K562 (cell line): ENCODE measurements at regions not wholly inside any gene's neighbourhood (a gene's known extent, or its start where the extent isn't known, plus 50 kb on each side); places are given as distances from the start of the nearest gene placed in this dataset.

ENCODE experiments used
- ATAC-seq: fragments of 200-7000 bp; cut with Tn5 transposase; 3 replicates; pipeline ENCODE4 v1.9.1; 2020; ENCODE audit warnings: moderate library complexity
- BruUV-seq: library from RNA; stranded (reverse); fragments of 400-500 nt; replicated peaks from 2 replicates; lab custom pipeline; 2021; lab: Mats Ljungman, UMichigan
- CTCF ChIA-PET: fragments of 300-600 bp; formaldehyde crosslinking; extraction: SDS; loops from one replicate; lab custom pipeline; 2021; ENCODE audit warnings: low intra/inter-chr PET ratio; lab: Yijun Ruan, JAX
- POLR2A ChIA-PET: fragments of 300-600, 350-650 bp; sonication (Branson Sonifier 250); formaldehyde crosslinking; extraction: SDS; loops from one replicate; lab custom pipeline; 2021; ENCODE audit warnings: antibody characterized with exemption, inconsistent platforms; lab: Yijun Ruan, JAX
- DNase-seq, 4 experiments: peaks; one replicate each; pipeline versions ENCODE4 v3.0.0 to v3.0.0-alpha.2; 2011 to 2018; ENCODE audit warnings: low spot score in 3 of 4, mixed read lengths in 3 of 4; ENCODE audit errors: extremely low read depth in 1 of 4
- FAIRE-seq: peaks from 2 replicates; lab custom pipeline; 2011; peaks lifted over from hg19 to GRCh38; lab: Jason Lieb, UNC
- H2AFZ ChIP-seq: 2 replicates; pipeline ENCODE4 v1.6.0; 2011; ENCODE audit warnings: low read depth, low read length, control low read depth, inconsistent platforms
- H3K27ac ChIP-seq: fragments of 200-600 bp; 3 replicates; pipeline ENCODE4 v1.8.0; 2011; ENCODE audit warnings: low read depth, mild to moderate bottlenecking, control low read depth, inconsistent platforms, low read length, moderate library complexity, mixed read lengths; ENCODE audit errors: extremely low read depth
- H3K27me3 ChIP-seq, 2 experiments: fragments of 300-600 bp in 1 of 2; 2 replicates in 1 of 2; 3 replicates in 1 of 2; pipeline versions ENCODE4 v1.6.0 to v1.8.0; 2011; ENCODE audit warnings: inconsistent platforms in 2 of 2, low read length in 2 of 2, mild to moderate bottlenecking in 1 of 2, mixed read lengths in 1 of 2, moderate library complexity in 1 of 2; ENCODE audit not compliant: control insufficient read depth in 2 of 2, insufficient read depth in 2 of 2
- H3K36me3 ChIP-seq: fragments of 300-600 bp; 3 replicates; pipeline ENCODE4 v1.8.0; 2011; ENCODE audit warnings: mild to moderate bottlenecking, low read length, inconsistent platforms; ENCODE audit not compliant: control insufficient read depth, insufficient read depth
- H3K4me1 ChIP-seq, 2 experiments: fragments of 200-600 bp in 1 of 2; replicated peaks in 1 of 2; 2 replicates in 1 of 2; 3 replicates in 1 of 2; pipeline versions ENCODE4 v1.5.1 to v1.8.0; 2011; ENCODE audit warnings: inconsistent platforms in 2 of 2, low read length in 2 of 2, mild to moderate bottlenecking in 1 of 2, mixed read lengths in 1 of 2, moderate library complexity in 1 of 2; ENCODE audit not compliant: control insufficient read depth in 2 of 2, insufficient read depth in 2 of 2
- H3K4me2 ChIP-seq: 2 replicates; pipeline ENCODE4 v1.6.1; 2011; ENCODE audit warnings: low read length, control low read depth, inconsistent platforms, mixed read lengths; ENCODE audit not compliant: insufficient read depth
- H3K4me3 ChIP-seq: fragments of 200-600 bp; sonication (generic), shearing (Covaris generic); 2 replicates; pipeline ENCODE4 v1.5.1; 2016; ENCODE audit warnings: control low read depth, inconsistent platforms
- H3K79me2 ChIP-seq: fragments of 200-600 bp; 3 replicates; pipeline ENCODE4 v1.8.0; 2011; ENCODE audit warnings: low read length, inconsistent platforms; ENCODE audit not compliant: control insufficient read depth, insufficient read depth
- H3K9ac ChIP-seq, 2 experiments: 2 replicates each; pipeline versions ENCODE4 v1.6.0 to v1.6.1; 2011; ENCODE audit warnings: low read depth in 2 of 2, low read length in 2 of 2, control low read depth in 1 of 2, inconsistent platforms in 1 of 2, mild to moderate bottlenecking in 1 of 2, mixed read lengths in 1 of 2; ENCODE audit not compliant: insufficient read depth in 1 of 2
- H3K9me1 ChIP-seq: one replicate; pipeline ENCODE4 v1.6.0; 2011; ENCODE audit warnings: inconsistent platforms, mild to moderate bottlenecking, low read length, moderate library complexity; ENCODE audit not compliant: control insufficient read depth, insufficient read depth
- H3K9me3 ChIP-seq: replicated peaks from 2 replicates; pipeline ENCODE4 v1.5.1; 2011; ENCODE audit warnings: low read depth, low read length, inconsistent platforms; ENCODE audit not compliant: control insufficient read depth, insufficient read depth
- H4K20me1 ChIP-seq: replicated peaks from 2 replicates; pipeline ENCODE4 v1.6.1; 2011; ENCODE audit warnings: low read length, inconsistent platforms, mixed read lengths; ENCODE audit not compliant: control insufficient read depth, insufficient read depth
- KLF10 ChIP-seq: fragments of 250-450 bp; sonication (Bioruptor Pico); IDR thresholded peaks from 2 replicates; pipeline ENCODE4 v1.6.1; 2021; ENCODE audit warnings: matching md5 sums
- PTTG1 ChIP-seq: fragments of 450-650 bp; IDR thresholded peaks from 2 replicates; pipeline ENCODE4 v1.6.1; 2016; ENCODE audit warnings: low read depth, mild to moderate bottlenecking, missing genetic modification characterization, missing compliant biosample characterization
- SAFB2 ChIP-seq: fragments of 200-400 bp; formaldehyde crosslinking; IDR thresholded peaks from 2 replicates; pipeline ENCODE4 v1.6.1; 2018; ENCODE audit warnings: borderline replicate concordance, low read length, low read depth, moderate library complexity; ENCODE audit not compliant: severe bottlenecking
- ZBTB7A ChIP-seq: IDR thresholded peaks from 2 replicates; pipeline ENCODE4 v1.6.1; 2011; ENCODE audit warnings: low read depth, mild to moderate bottlenecking, low read length, moderate library complexity, borderline replicate concordance; ENCODE audit not compliant: control insufficient read depth
- ZC3H11A ChIP-seq: IDR thresholded peaks from 2 replicates; pipeline ENCODE4 v1.6.1; 2012; ENCODE audit warnings: low read depth, low read length, improper control_type of control experiment
- ZNF146 ChIP-seq: IDR thresholded peaks from one replicate; pipeline ENCODE4 v1.6.1; 2018; ENCODE audit warnings: missing compliant biosample characterization; ENCODE audit not compliant: unreplicated experiment
- ZNF165 ChIP-seq: fragments of 250-450 bp; sonication (Bioruptor Pico); IDR thresholded peaks from 2 replicates; pipeline ENCODE4 v1.4.0; 2020; ENCODE audit warnings: borderline replicate concordance
- ZNF24 ChIP-seq: fragments of 450-650 bp; IDR thresholded peaks from 2 replicates; pipeline ENCODE4 v1.6.1; 2016
- ZNF407 ChIP-seq: fragments of 450-650 bp; IDR thresholded peaks from 2 replicates; pipeline ENCODE4 v1.6.1; 2016; ENCODE audit warnings: low read depth
- ZNF57 ChIP-seq: fragments of 450-650 bp; formaldehyde crosslinking; IDR thresholded peaks from 2 replicates; pipeline ENCODE4 v1.4.0; 2020; ENCODE audit warnings: mild to moderate bottlenecking, moderate library complexity
- WGBS: fragments of 100-300 bp; shearing (Covaris generic); methylation state at CpG from one replicate; pipeline ENCODE4 v1.1.6; 2016; ENCODE audit warnings: low coverage, mixed read lengths; ENCODE audit not compliant: insufficient coverage; ENCODE audit errors: missing lambda C conversion rate; 5-methylcytosine and 5-hydroxymethylcytosine counted together
- in situ Hi-C: fragments of 300-500 bp; cut with MboI; formaldehyde crosslinking; loops from 4 replicates; pipeline ENCODE4 v1.15.0; 2018; ENCODE audit warnings: inconsistent platforms, mixed read lengths
- intact Hi-C: fragments of 100-400 bp; cut with micrococcal nuclease; formaldehyde crosslinking; loops from 2 replicates; pipeline ENCODE4 v1.14.2; 2022
- TF ChIP-seq, protein P1 (sequence below), 2 experiments: fragments of 450-650 bp in 1 of 2; IDR thresholded peaks; 2 replicates each; pipeline ENCODE4 v1.6.1; 2011 to 2017; ENCODE audit warnings: low read depth in 2 of 2, antibody characterized with exemption in 1 of 2, borderline replicate concordance in 1 of 2, low read length in 1 of 2, mild to moderate bottlenecking in 1 of 2, mixed read lengths in 1 of 2; ENCODE audit not compliant: control insufficient read depth in 1 of 2

DNA sequence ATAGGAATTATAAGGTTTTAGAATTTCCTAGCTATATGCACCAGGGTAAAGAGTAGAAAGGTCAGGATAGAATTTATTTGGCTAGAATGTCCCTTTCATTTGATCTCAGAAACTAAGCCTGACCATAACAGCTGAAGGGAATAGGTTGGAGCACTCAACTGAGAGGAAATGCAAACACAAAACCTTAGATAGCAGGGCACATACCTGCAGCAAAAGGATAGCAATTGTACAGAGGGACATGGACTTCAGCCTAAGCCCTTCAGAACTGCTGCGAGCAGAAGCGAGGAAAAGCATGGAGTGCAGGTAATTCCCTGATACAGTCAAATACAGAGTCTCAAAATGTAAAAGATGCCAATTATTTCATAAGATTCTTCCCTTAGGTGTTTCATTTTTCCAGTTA is 211.0 kb upstream of the DDI1 start (continued):
- no peak for TF ChIP-seq ZNF146 (CRISPR knock-in tag)
- TF ChIP-seq, protein P1, sequence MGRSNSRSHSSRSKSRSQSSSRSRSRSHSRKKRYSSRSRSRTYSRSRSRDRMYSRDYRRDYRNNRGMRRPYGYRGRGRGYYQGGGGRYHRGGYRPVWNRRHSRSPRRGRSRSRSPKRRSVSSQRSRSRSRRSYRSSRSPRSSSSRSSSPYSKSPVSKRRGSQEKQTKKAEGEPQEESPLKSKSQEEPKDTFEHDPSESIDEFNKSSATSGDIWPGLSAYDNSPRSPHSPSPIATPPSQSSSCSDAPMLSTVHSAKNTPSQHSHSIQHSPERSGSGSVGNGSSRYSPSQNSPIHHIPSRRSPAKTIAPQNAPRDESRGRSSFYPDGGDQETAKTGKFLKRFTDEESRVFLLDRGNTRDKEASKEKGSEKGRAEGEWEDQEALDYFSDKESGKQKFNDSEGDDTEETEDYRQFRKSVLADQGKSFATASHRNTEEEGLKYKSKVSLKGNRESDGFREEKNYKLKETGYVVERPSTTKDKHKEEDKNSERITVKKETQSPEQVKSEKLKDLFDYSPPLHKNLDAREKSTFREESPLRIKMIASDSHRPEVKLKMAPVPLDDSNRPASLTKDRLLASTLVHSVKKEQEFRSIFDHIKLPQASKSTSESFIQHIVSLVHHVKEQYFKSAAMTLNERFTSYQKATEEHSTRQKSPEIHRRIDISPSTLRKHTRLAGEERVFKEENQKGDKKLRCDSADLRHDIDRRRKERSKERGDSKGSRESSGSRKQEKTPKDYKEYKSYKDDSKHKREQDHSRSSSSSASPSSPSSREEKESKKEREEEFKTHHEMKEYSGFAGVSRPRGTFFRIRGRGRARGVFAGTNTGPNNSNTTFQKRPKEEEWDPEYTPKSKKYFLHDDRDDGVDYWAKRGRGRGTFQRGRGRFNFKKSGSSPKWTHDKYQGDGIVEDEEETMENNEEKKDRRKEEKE (IDR thresholded peaks at IDR 0.05; ENCODE audit: borderline replicate concordance in 1 of 2, control insufficient read depth in 1 of 2, low read depth in 2 of 2, low read length in 1 of 2): no peak

DNA sequence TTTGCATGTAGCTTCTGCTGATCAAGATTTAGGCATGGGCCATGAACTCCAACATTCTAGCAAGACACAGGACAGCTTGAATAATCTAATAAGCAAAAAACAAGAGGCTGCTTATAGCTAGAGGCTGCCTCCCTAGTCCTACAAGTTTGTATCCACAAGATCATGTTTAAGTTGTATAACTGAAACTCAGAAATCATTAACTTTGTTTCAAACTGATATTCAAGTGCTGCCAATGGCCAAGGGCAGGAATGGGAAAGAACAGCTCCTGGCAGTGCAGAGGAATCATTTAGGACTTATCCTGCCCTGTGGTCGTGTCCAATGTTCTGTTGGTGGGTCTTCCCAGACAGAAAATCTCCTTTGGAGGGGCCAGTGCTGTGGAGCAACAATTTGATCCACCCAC is 209.6 kb upstream of the DDI1 start:
- peaks cover 4% of the 10 kb centered on the region for H3K9me3 ChIP-seq
- no peaks in the 10 kb centered on the region for H4K20me1 ChIP-seq
- ChIA-PET POLR2A (no interaction called here), CTCF (no interaction called here)
- no peaks in the 10 kb centered on the region for H3K36me3 ChIP-seq
- no peaks in the 10 kb centered on the region for H3K4me1 ChIP-seq
- no peaks in the 10 kb centered on the region for H3K9me1 ChIP-seq
- H3K27ac ChIP-seq: no peak overlapping the region
- DNase-seq (no peak), FAIRE-seq (no peak), ATAC-seq (no peak)
- H3K9ac ChIP-seq: no peak overlapping the region
- in situ Hi-C loops: no loop called here
- H3K4me3 ChIP-seq: no peak overlapping the region
- no peaks in the 10 kb centered on the region for H3K79me2 ChIP-seq
- no peak overlapping the region for H3K4me2 ChIP-seq
- intact Hi-C loops: no loop called here
- H3K27me3 ChIP-seq: no peaks in the 10 kb centered on the region
- BruUV-seq: no TSS peak
- H2AFZ ChIP-seq: no peak overlapping the region
- WGBS: 0% methylated on average over 1 of the region's 1 CpG
- TF ChIP-seq KLF10 (no peak), ZNF407 (no peak), PTTG1 (tag) (no peak), SAFB2 (no peak), ZBTB7A (no peak), ZNF57 (CRISPR knock-in tag) (no peak), ZNF165 (CRISPR knock-in tag) (no peak), ZC3H11A (no peak), ZNF24 (no peak)
